ENCODE measurements at regions not wholly inside any gene's neighbourhood (a gene's known extent, or its start where the extent isn't known, plus 50 kb on each side); places are given as distances from the start of the nearest gene placed in this dataset.

GRCh38 chr2:172273910-172274571 is 153.3 kb upstream of the ITGA6 start:
- H2AFZ ChIP-seq (ENCODE audit: low read depth): no peak overlapping the region
- no peaks in the 10 kb centered on the region for H3K4me1 ChIP-seq (ENCODE audit: control insufficient read depth in 1 of 2, insufficient read depth in 2 of 2, low read depth in 1 of 2, low read length in 1 of 2)
- POLR2A ChIA-PET: no interaction called here
- no peak for TF ChIP-seq POLR2AphosphoS5 (IDR thresholded peaks at IDR 0.05; ENCODE audit: low read depth, low read length)
- TF ChIP-seq FOSL2 (IDR thresholded peaks at IDR 0.05; ENCODE audit: borderline replicate concordance, low read depth): no peak
- TF ChIP-seq MXI1 (IDR thresholded peaks at IDR 0.05; ENCODE audit: low read depth, low read length): no peak
- TF ChIP-seq CHD2 (IDR thresholded peaks at IDR 0.05; ENCODE audit: low read length, partially characterized antibody): no peak
- TF ChIP-seq PBX3 (IDR thresholded peaks at IDR 0.05): no peak
- TF ChIP-seq ZBTB33 (IDR thresholded peaks at IDR 0.05; ENCODE audit: borderline replicate concordance, low read depth): no peak
- no peak for TF ChIP-seq MAX (IDR thresholded peaks at IDR 0.05; ENCODE audit: low read depth)
- TF ChIP-seq ELF1 (IDR thresholded peaks at IDR 0.05): no peak
- TF ChIP-seq FOXJ3 (CRISPR knock-in tag; IDR thresholded peaks at IDR 0.05): no peak
- TF ChIP-seq FOXM1 (IDR thresholded peaks at IDR 0.05; ENCODE audit: low read depth): no peak
- TF ChIP-seq TCF12 (IDR thresholded peaks at IDR 0.05): no peak
- TF ChIP-seq SIN3A (IDR thresholded peaks at IDR 0.05; ENCODE audit: borderline replicate concordance, low read depth, low read length): no peak
- TF ChIP-seq EP300 (IDR thresholded peaks at IDR 0.05; ENCODE audit: borderline replicate concordance in 1 of 2, low read depth in 1 of 2, low read length in 1 of 2): no peak
- no peak for TF ChIP-seq MEF2A (IDR thresholded peaks at IDR 0.05; ENCODE audit: borderline replicate concordance, low read depth)
- no peak for TF ChIP-seq RCOR1 (IDR thresholded peaks at IDR 0.05; ENCODE audit: low read length)
- no peak for TF ChIP-seq GATA2 (CRISPR knock-in tag; IDR thresholded peaks at IDR 0.05)
- TF ChIP-seq USF2 (IDR thresholded peaks at IDR 0.05; ENCODE audit: borderline replicate concordance, low read depth, low read length): no peak
- TF ChIP-seq JUND (IDR thresholded peaks at IDR 0.05): no peak
- H3K27me3 ChIP-seq (ENCODE audit: insufficient read depth): no peaks in the 10 kb centered on the region
- no peaks in the 10 kb centered on the region for H4K20me1 ChIP-seq (ENCODE audit: insufficient read depth)
- no peaks in the 10 kb centered on the region for H3K36me3 ChIP-seq (replicated peaks in 1 of 2; ENCODE audit: control insufficient read depth in 1 of 2, insufficient read depth in 2 of 2, low read length in 1 of 2)
- DNase-seq: no peak
- H3K27ac ChIP-seq (ENCODE audit: low read depth in 2 of 2, low read length in 1 of 2): no peak overlapping the region
- 71% methylated on average over 6 of the region's 6 CpGs for WGBS (ENCODE audit: low lambda C conversion rate)
- no peak overlapping the region for H3K4me2 ChIP-seq
- CTCF ChIA-PET: interaction anchor here (0.8 kb wide), 1 partner anchor 9 kb away, joined by 3 read pairs; no protein-coding TSS in a partner anchor
- no peaks in the 10 kb centered on the region for H3F3A ChIP-seq (replicated peaks; ENCODE audit: insufficient read depth)
- no peak overlapping the region for H3K9ac ChIP-seq
- H3K9me3 ChIP-seq: 0 out of 2 replicates have a peak, but pooled peaks cover 3% of the 10 kb centered on the region
- no peak overlapping the region for H3K4me3 ChIP-seq (ENCODE audit: low read depth in 2 of 2, low read length in 1 of 2)
- H3K9me2 ChIP-seq: no peaks in the 10 kb centered on the region
- no peaks in the 10 kb centered on the region for H3K79me2 ChIP-seq (ENCODE audit: insufficient read depth)
